SK-N-SH (cell line): ENCODE measurements at regions not wholly inside any gene's neighbourhood (a gene's known extent, or its start where the extent isn't known, plus 50 kb on each side); places are given as distances from the start of the nearest gene placed in this dataset.

Source experiments
- CTCF ChIA-PET: fragments of 300-600, 350-600 bp; formaldehyde crosslinking; extraction: SDS; loops from one replicate; lab custom pipeline; 2021; lab: Yijun Ruan, JAX
- POLR2A ChIA-PET: fragments of 350-600 bp; sonication (Branson Sonifier 250); formaldehyde crosslinking; extraction: SDS; loops from one replicate; lab custom pipeline; 2020; ENCODE audit warnings: antibody characterized with exemption, inconsistent platforms; lab: Yijun Ruan, JAX
- DNase-seq: peaks from one replicate; pipeline ENCODE4 v3.0.0; 2012
- H2AFZ ChIP-seq: fragments of 200-600 bp; sonication (generic); 2 replicates; pipeline ENCODE4 v1.8.1; 2016; ENCODE audit warnings: antibody characterized with exemption, mild to moderate bottlenecking, low read depth
- H3F3A ChIP-seq: fragments of 200-600 bp; sonication (generic); replicated peaks from 2 replicates; pipeline ENCODE3; 2016; ENCODE audit warnings: antibody characterized with exemption, mild to moderate bottlenecking; ENCODE audit not compliant: insufficient read depth
- H3K27ac ChIP-seq, 2 experiments: fragments of 200-500 bp in 1 of 2; fragments of 200-600 bp in 1 of 2; sonication (Bioruptor generic) in 1 of 2; sonication (generic), shearing (Covaris generic) in 1 of 2; 2 replicates each; pipeline versions ENCODE4 v1.5.1 to v1.6.1; 2014 to 2016; ENCODE audit warnings: low read depth in 2 of 2, inconsistent platforms in 1 of 2, low read length in 1 of 2, mild to moderate bottlenecking in 1 of 2, mixed read lengths in 1 of 2
- H3K27me3 ChIP-seq: fragments of 200-600 bp; sonication (generic), shearing (Covaris generic); 2 replicates; pipeline ENCODE4 v1.6.1; 2016; ENCODE audit warnings: mixed run types; ENCODE audit not compliant: insufficient read depth
- H3K36me3 ChIP-seq, 2 experiments: fragments of 200-500 bp in 1 of 2; fragments of 200-600 bp in 1 of 2; sonication (Bioruptor generic) in 1 of 2; sonication (generic) in 1 of 2; replicated peaks in 1 of 2; 2 replicates each; pipeline versions ENCODE3 to v1.5.1; 2014 to 2016; ENCODE audit warnings: low read length in 1 of 2, mild to moderate bottlenecking in 1 of 2; ENCODE audit not compliant: insufficient read depth in 2 of 2, control insufficient read depth in 1 of 2
- H3K4me1 ChIP-seq, 2 experiments: fragments of 200-500 bp in 1 of 2; fragments of 200-600 bp in 1 of 2; sonication (Bioruptor generic) in 1 of 2; sonication (generic), shearing (Covaris generic) in 1 of 2; 2 replicates each; pipeline versions ENCODE4 v1.5.1 to v1.6.1; 2014 to 2016; ENCODE audit warnings: low read depth in 1 of 2, low read length in 1 of 2, mixed run types in 1 of 2; ENCODE audit not compliant: insufficient read depth in 2 of 2, control insufficient read depth in 1 of 2
- H3K4me2 ChIP-seq: fragments of 200-600 bp; sonication (generic), shearing (Covaris generic); 2 replicates; pipeline ENCODE4 v1.6.1; 2017; ENCODE audit warnings: mixed run types
- H3K4me3 ChIP-seq, 2 experiments: fragments of 200-500 bp in 1 of 2; fragments of 200-600 bp in 1 of 2; sonication (Bioruptor generic) in 1 of 2; sonication (generic), shearing (Covaris generic) in 1 of 2; 2 replicates each; pipeline versions ENCODE4 v1.5.1 to v1.8.1; 2014 to 2016; ENCODE audit warnings: low read depth in 2 of 2, inconsistent platforms in 1 of 2, low read length in 1 of 2, mild to moderate bottlenecking in 1 of 2, mixed read lengths in 1 of 2, moderate library complexity in 1 of 2
- H3K79me2 ChIP-seq: fragments of 200-600 bp; sonication (generic); 2 replicates; pipeline ENCODE4 v1.8.1; 2017; ENCODE audit warnings: mild to moderate bottlenecking; ENCODE audit not compliant: insufficient read depth
- H3K9ac ChIP-seq: fragments of 200-600 bp; sonication (generic); 2 replicates; pipeline ENCODE4 v1.6.1; 2017; ENCODE audit warnings: mixed run types
- H3K9me2 ChIP-seq: fragments of 200-600 bp; sonication (generic); 2 replicates; pipeline ENCODE4 v1.6.1; 2017; ENCODE audit warnings: mixed run types
- H3K9me3 ChIP-seq: fragments of 200-600 bp; sonication (generic); 2 replicates; pipeline ENCODE4 v1.6.1; 2017; ENCODE audit warnings: mixed run types, mild to moderate bottlenecking, moderate library complexity
- H4K20me1 ChIP-seq: fragments of 200-600 bp; sonication (generic); 2 replicates; pipeline ENCODE4 v1.6.1; 2017; ENCODE audit warnings: mild to moderate bottlenecking, mixed run types; ENCODE audit not compliant: insufficient read depth
- CHD2 ChIP-seq: fragments of 150-350 bp; IDR thresholded peaks from 2 replicates; pipeline ENCODE4 v1.6.1; 2018; ENCODE audit warnings: low read length; ENCODE audit not compliant: partially characterized antibody
- ELF1 ChIP-seq: IDR thresholded peaks from 2 replicates; pipeline ENCODE4 v1.4.0; 2012
- EP300 ChIP-seq, 2 experiments: IDR thresholded peaks; 2 replicates each; pipeline versions ENCODE4 v1.4.0 to v1.6.1; 2012; ENCODE audit warnings: borderline replicate concordance in 1 of 2, low read depth in 1 of 2, low read length in 1 of 2
- FOXJ3 ChIP-seq: sonication (generic); formaldehyde crosslinking; IDR thresholded peaks from 2 replicates; pipeline ENCODE4 v1.5.1; 2020; ENCODE audit warnings: mild to moderate bottlenecking, missing genetic modification reagents
- GABPA ChIP-seq: IDR thresholded peaks from 2 replicates; pipeline ENCODE4 v1.4.0; 2012; ENCODE audit warnings: low read depth, mild to moderate bottlenecking
- GATA2 ChIP-seq: sonication (generic); formaldehyde crosslinking; IDR thresholded peaks from 2 replicates; pipeline ENCODE4 v1.5.0; 2020; ENCODE audit warnings: mild to moderate bottlenecking, missing genetic modification reagents
- IRF3 ChIP-seq: fragments of 150-350 bp; IDR thresholded peaks from 2 replicates; pipeline ENCODE4 v1.6.1; 2016; ENCODE audit warnings: mild to moderate bottlenecking, low read depth, low read length
- JUND ChIP-seq: IDR thresholded peaks from 2 replicates; pipeline ENCODE4 v1.4.0; 2012
- PBX3 ChIP-seq: IDR thresholded peaks from 2 replicates; pipeline ENCODE4; 2012
- RCOR1 ChIP-seq: fragments of 150-350 bp; IDR thresholded peaks from 2 replicates; pipeline ENCODE4 v1.6.1; 2017; ENCODE audit warnings: antibody characterized with exemption, low read length
- RFX5 ChIP-seq: IDR thresholded peaks from 2 replicates; pipeline ENCODE4 v1.6.1; 2012; ENCODE audit warnings: mild to moderate bottlenecking, improper control_type of control experiment, low read length
- RXRA ChIP-seq: IDR thresholded peaks from 2 replicates; pipeline ENCODE4 v1.4.0; 2012; ENCODE audit warnings: low read depth, mild to moderate bottlenecking, borderline replicate concordance
- SMC3 ChIP-seq: IDR thresholded peaks from 2 replicates; pipeline ENCODE4 v1.6.1; 2012; ENCODE audit warnings: low read depth, low read length, improper control_type of control experiment
- TCF12 ChIP-seq: IDR thresholded peaks from 2 replicates; pipeline ENCODE4 v1.4.0; 2012
- YY1 ChIP-seq: IDR thresholded peaks from 2 replicates; pipeline ENCODE4 v1.4.0; 2012; ENCODE audit warnings: low read depth, mild to moderate bottlenecking
- WGBS: methylation state at CpG from one replicate; pipeline ENCODE4 v1.1.6; 2017; ENCODE audit warnings: low lambda C conversion rate; 5-methylcytosine and 5-hydroxymethylcytosine counted together
- TF ChIP-seq, protein P1 (sequence below): IDR thresholded peaks from 2 replicates; pipeline ENCODE4 v1.4.0; 2012; ENCODE audit warnings: low read depth
- TF ChIP-seq, protein P2 (sequence below): IDR thresholded peaks from 2 replicates; pipeline ENCODE4 v1.4.0; 2012; ENCODE audit warnings: low read depth, borderline replicate concordance
- TF ChIP-seq, protein P3 (sequence below): IDR thresholded peaks from 2 replicates; pipeline ENCODE4 v1.6.1; 2012; ENCODE audit warnings: mild to moderate bottlenecking, low read depth, low read length, moderate library complexity

DNA sequence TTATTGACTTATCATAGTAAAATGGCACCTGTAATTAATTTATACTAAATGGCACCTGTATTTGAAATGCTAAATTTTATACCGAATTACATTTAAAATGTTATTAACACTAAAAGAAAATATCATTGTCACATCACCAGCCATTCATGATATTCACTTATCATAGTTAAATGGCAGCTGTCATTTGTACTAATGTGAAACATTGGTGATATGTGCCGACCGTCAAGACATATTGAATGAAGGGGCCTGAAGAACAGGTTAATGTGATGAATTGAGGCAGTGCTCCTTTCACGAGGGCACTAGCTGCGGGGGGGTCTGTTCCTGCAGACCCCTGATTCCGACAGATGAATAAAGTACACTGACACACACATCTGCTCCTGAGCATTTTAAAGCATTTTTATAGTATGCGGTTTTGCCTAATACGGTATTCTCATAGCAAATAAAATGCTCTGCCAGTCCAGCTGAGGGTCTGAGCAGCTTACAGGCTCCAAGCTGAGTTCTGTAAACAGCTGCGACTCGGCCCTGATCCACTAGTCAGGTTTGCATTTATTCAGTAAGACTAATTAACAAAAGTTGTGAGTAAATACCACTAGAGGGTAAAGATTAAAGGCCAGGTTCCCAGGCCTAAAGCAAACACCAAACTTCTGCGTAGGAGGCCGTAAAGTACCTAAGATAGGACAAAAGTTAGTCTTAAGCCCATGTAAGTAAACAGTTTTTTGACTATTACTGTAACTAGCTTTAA is 593.4 kb upstream of the NETO1 start:
- no peaks in the 10 kb centered on the region for H3K79me2 ChIP-seq
- H3K4me2 ChIP-seq = no peak overlapping the region
- TF ChIP-seq JUND (no peak), SMC3 (no peak), GATA2 (CRISPR knock-in tag) (no peak), RXRA (no peak), GABPA (no peak), ELF1 (no peak), TCF12 (no peak), IRF3 (no peak), RFX5 (no peak), FOXJ3 (CRISPR knock-in tag) (no peak), EP300 (IDR thresholded peaks at IDR 0.05; ENCODE audit: borderline replicate concordance in 1 of 2, low read depth in 1 of 2, low read length in 1 of 2) (no peak)
- TF ChIP-seq, protein P1, sequence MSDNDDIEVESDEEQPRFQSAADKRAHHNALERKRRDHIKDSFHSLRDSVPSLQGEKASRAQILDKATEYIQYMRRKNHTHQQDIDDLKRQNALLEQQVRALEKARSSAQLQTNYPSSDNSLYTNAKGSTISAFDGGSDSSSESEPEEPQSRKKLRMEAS = no peak
- no peak overlapping the region for H3K9ac ChIP-seq
- no peak overlapping the region for H3K4me3 ChIP-seq
- peak overlapping the region in 1 of 2 experiments; percentile 35; a peak in 2 of 4 replicates for H3K27ac ChIP-seq
- POLR2A ChIA-PET = no interaction called here
- no peaks in the 10 kb centered on the region for H3F3A ChIP-seq
- no peak overlapping the region for H2AFZ ChIP-seq
- 12% methylated on average over 12 of the region's 12 CpGs for WGBS
- H3K9me3 ChIP-seq = no peaks in the 10 kb centered on the region
- H3K9me2 ChIP-seq = no peaks in the 10 kb centered on the region
- no peaks in the 10 kb centered on the region; a peak in 1 of 4 replicates for H3K4me1 ChIP-seq
- no peaks in the 10 kb centered on the region for H3K27me3 ChIP-seq
- H4K20me1 ChIP-seq = no peaks in the 10 kb centered on the region
- no peaks in the 10 kb centered on the region for H3K36me3 ChIP-seq
- CTCF ChIA-PET = no interaction called here
- DNase-seq = no peak

DNA sequence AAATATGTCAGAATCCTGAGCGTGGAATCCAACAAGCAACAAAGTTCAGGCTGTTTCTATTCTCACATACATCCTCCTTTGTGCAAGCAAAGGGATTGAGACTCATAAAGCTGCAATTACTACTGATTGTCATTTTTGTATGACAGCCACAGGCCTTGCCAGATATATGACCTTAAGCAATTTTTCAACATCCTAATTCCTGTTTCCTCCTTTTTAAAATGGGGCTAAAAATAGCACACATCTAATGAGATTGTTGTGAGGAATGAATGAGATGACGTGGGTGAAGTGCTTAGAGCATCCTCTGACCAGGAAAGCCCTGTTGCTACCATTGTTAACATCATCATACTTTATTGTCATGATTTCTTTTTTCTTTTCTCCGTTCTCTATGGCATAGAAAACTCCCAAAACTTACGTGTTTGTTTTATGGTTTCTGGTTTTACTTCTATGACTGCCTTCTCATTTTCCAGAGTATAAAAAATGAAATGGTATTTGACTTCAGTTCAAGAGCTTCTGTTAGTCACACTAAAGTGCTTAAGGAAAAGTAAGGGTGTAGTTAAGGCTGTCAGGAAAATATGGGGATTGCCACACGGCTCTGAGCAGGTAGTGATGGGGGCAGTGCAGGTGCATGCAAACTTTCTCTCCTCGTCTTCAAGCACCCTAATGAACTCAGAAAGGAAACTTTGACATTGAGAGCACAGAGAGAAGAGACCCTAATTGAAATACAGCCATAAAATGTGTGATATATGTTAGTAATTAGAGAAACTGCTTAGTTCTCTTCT is 590.6 kb upstream of the NETO1 start:
- POLR2A ChIA-PET = no interaction called here
- DNase-seq = no peak
- TF ChIP-seq JUND = no peak
- TF ChIP-seq, protein P2, sequence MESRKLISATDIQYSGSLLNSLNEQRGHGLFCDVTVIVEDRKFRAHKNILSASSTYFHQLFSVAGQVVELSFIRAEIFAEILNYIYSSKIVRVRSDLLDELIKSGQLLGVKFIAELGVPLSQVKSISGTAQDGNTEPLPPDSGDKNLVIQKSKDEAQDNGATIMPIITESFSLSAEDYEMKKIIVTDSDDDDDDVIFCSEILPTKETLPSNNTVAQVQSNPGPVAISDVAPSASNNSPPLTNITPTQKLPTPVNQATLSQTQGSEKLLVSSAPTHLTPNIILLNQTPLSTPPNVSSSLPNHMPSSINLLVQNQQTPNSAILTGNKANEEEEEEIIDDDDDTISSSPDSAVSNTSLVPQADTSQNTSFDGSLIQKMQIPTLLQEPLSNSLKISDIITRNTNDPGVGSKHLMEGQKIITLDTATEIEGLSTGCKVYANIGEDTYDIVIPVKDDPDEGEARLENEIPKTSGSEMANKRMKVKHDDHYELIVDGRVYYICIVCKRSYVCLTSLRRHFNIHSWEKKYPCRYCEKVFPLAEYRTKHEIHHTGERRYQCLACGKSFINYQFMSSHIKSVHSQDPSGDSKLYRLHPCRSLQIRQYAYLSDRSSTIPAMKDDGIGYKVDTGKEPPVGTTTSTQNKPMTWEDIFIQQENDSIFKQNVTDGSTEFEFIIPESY = no peak
- TF ChIP-seq YY1 = no peak
- no peak for TF ChIP-seq ELF1
- TF ChIP-seq PBX3 = no peak
- TF ChIP-seq RCOR1 = no peak
- TF ChIP-seq CHD2 = no peak
- TF ChIP-seq, protein P3, sequence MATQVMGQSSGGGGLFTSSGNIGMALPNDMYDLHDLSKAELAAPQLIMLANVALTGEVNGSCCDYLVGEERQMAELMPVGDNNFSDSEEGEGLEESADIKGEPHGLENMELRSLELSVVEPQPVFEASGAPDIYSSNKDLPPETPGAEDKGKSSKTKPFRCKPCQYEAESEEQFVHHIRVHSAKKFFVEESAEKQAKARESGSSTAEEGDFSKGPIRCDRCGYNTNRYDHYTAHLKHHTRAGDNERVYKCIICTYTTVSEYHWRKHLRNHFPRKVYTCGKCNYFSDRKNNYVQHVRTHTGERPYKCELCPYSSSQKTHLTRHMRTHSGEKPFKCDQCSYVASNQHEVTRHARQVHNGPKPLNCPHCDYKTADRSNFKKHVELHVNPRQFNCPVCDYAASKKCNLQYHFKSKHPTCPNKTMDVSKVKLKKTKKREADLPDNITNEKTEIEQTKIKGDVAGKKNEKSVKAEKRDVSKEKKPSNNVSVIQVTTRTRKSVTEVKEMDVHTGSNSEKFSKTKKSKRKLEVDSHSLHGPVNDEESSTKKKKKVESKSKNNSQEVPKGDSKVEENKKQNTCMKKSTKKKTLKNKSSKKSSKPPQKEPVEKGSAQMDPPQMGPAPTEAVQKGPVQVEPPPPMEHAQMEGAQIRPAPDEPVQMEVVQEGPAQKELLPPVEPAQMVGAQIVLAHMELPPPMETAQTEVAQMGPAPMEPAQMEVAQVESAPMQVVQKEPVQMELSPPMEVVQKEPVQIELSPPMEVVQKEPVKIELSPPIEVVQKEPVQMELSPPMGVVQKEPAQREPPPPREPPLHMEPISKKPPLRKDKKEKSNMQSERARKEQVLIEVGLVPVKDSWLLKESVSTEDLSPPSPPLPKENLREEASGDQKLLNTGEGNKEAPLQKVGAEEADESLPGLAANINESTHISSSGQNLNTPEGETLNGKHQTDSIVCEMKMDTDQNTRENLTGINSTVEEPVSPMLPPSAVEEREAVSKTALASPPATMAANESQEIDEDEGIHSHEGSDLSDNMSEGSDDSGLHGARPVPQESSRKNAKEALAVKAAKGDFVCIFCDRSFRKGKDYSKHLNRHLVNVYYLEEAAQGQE = no peak
- no peak for TF ChIP-seq RFX5

More for the DNA sequence above, 590.6 kb upstream of the NETO1 start:
- Histone ChIP-seq H2AFZ (no peak overlapping the region), H3K36me3 (no peaks in the 10 kb centered on the region), H3K9me2 (no peaks in the 10 kb centered on the region), H3K9ac (no peak overlapping the region), H3K9me3 (no peaks in the 10 kb centered on the region), H3K4me2 (no peak overlapping the region), H4K20me1 (no peaks in the 10 kb centered on the region), H3K4me3 (no peak overlapping the region), H3K79me2 (no peaks in the 10 kb centered on the region), H3K27ac (no peak overlapping the region), H3F3A (no peaks in the 10 kb centered on the region), H3K27me3 (no peaks in the 10 kb centered on the region; the same call in 1 of the 2 replicates), H3K4me1 (no peaks in the 10 kb centered on the region; a peak in 1 of 4 replicates)
- WGBS = 13% methylated on average over 6 of the region's 6 CpGs
- CTCF ChIA-PET = no interaction called here
